H9 (cell line): ENCODE measurements at regions not wholly inside any gene's neighbourhood (a gene's known extent, or its start where the extent isn't known, plus 50 kb on each side); places are given as distances from the start of the nearest gene placed in this dataset.

Source experiments
- DNase-seq: peaks from one replicate; pipeline ENCODE4 v3.0.0-alpha.2; 2017
- H2AFZ ChIP-seq: one replicate; pipeline ENCODE4 v1.6.1; 2013; ENCODE audit warnings: mild to moderate bottlenecking, low read length, control low read depth, moderate library complexity
- H2AK5ac ChIP-seq: 2 replicates; pipeline ENCODE4 v1.6.1; 2013; ENCODE audit warnings: low read length, control low read depth, mixed read lengths; ENCODE audit not compliant: insufficient read length
- H2BK120ac ChIP-seq: one replicate; pipeline ENCODE4 v1.6.1; 2013; ENCODE audit warnings: low read depth, mild to moderate bottlenecking, low read length, control low read depth, inconsistent platforms; ENCODE audit not compliant: poor library complexity, severe bottlenecking
- H2BK12ac ChIP-seq: 2 replicates; pipeline ENCODE4 v1.6.1; 2013; ENCODE audit warnings: low read length, control low read depth, mixed read lengths, low read depth; ENCODE audit not compliant: insufficient read length
- H2BK15ac ChIP-seq: 2 replicates; pipeline ENCODE4 v1.6.1; 2013; ENCODE audit warnings: low read depth, low read length, control low read depth
- H2BK20ac ChIP-seq: one replicate; pipeline ENCODE4 v1.6.1; 2013; ENCODE audit warnings: low read depth, mild to moderate bottlenecking, low read length, control low read depth, inconsistent platforms; ENCODE audit not compliant: poor library complexity, severe bottlenecking
- H2BK5ac ChIP-seq: 2 replicates; pipeline ENCODE4 v1.6.1; 2013; ENCODE audit warnings: low read length, control low read depth, mixed read lengths; ENCODE audit not compliant: insufficient read length
- H3K14ac ChIP-seq: 2 replicates; pipeline ENCODE4 v1.6.1; 2013; ENCODE audit warnings: low read length, control low read depth; ENCODE audit not compliant: insufficient read depth
- H3K18ac ChIP-seq: 2 replicates; pipeline ENCODE4 v1.6.1; 2013; ENCODE audit warnings: low read depth, mild to moderate bottlenecking, mixed read lengths, low read length, control low read depth; ENCODE audit not compliant: insufficient read length
- H3K23ac ChIP-seq: 2 replicates; pipeline ENCODE4 v1.6.1; 2013; ENCODE audit warnings: low read length, control low read depth, mixed read lengths, low read depth; ENCODE audit not compliant: insufficient read length
- H3K23me2 ChIP-seq: 2 replicates; pipeline ENCODE4 v1.6.1; 2013; ENCODE audit warnings: low read depth, mild to moderate bottlenecking, mixed read lengths, low read length, control low read depth; ENCODE audit not compliant: insufficient read length, poor library complexity, severe bottlenecking
- H3K27ac ChIP-seq: 2 replicates; pipeline ENCODE4 v1.5.1; 2013; ENCODE audit warnings: low read length, control low read depth, mixed read lengths, low read depth; ENCODE audit not compliant: insufficient read length
- H3K27me3 ChIP-seq: 2 replicates; pipeline ENCODE4 v1.6.1; 2013; ENCODE audit warnings: low read length, control low read depth, inconsistent platforms; ENCODE audit not compliant: insufficient read depth
- H3K4ac ChIP-seq: 2 replicates; pipeline ENCODE4 v1.6.1; 2013; ENCODE audit warnings: low read depth, mild to moderate bottlenecking, control low read depth, inconsistent platforms, low read length, moderate library complexity
- H3K4me1 ChIP-seq: 2 replicates; pipeline ENCODE4 v1.6.1; 2013; ENCODE audit warnings: low read length, control low read depth, inconsistent platforms; ENCODE audit not compliant: insufficient read depth
- H3K4me2 ChIP-seq: 2 replicates; pipeline ENCODE4 v1.6.1; 2013; ENCODE audit warnings: low read length, control low read depth, mixed read lengths; ENCODE audit not compliant: insufficient read length, insufficient read depth
- H3K56ac ChIP-seq: 2 replicates; pipeline ENCODE4 v1.6.1; 2013; ENCODE audit warnings: low read depth, mild to moderate bottlenecking, mixed read lengths, low read length, control low read depth; ENCODE audit not compliant: insufficient read length
- H3K79me1 ChIP-seq: 2 replicates; pipeline ENCODE4 v1.6.1; 2013; ENCODE audit warnings: low read depth, mild to moderate bottlenecking, moderate library complexity, low read length, control low read depth, inconsistent platforms; ENCODE audit not compliant: insufficient read depth, poor library complexity, severe bottlenecking
- H3K79me2 ChIP-seq: 2 replicates; pipeline ENCODE4 v1.6.1; 2013; ENCODE audit warnings: low read length, control low read depth, inconsistent platforms; ENCODE audit not compliant: insufficient read depth
- H3K9ac ChIP-seq: 2 replicates; pipeline ENCODE4 v1.6.1; 2013; ENCODE audit warnings: low read length, control low read depth, mixed read lengths; ENCODE audit not compliant: insufficient read length; ENCODE audit errors: extremely low read depth
- H3K9me3 ChIP-seq: one replicate; pipeline ENCODE4 v1.6.1; 2013; ENCODE audit warnings: low read depth, low read length, inconsistent platforms; ENCODE audit not compliant: control insufficient read depth
- H3T11ph ChIP-seq: one replicate; pipeline ENCODE4 v1.6.1; 2013; ENCODE audit warnings: mild to moderate bottlenecking, low read length, control low read depth, inconsistent platforms
- H4K20me1 ChIP-seq: one replicate; pipeline ENCODE4 v1.6.1; 2013; ENCODE audit not compliant: control insufficient read depth, insufficient read length, insufficient read depth
- H4K5ac ChIP-seq: 2 replicates; pipeline ENCODE4 v1.6.1; 2013; ENCODE audit warnings: low read depth, mild to moderate bottlenecking, mixed read lengths, low read length, control low read depth; ENCODE audit not compliant: insufficient read length
- H4K8ac ChIP-seq: replicated peaks from 2 replicates; pipeline ENCODE4 v1.6.1; 2013; ENCODE audit warnings: low read length, control low read depth, mixed read lengths, low read depth; ENCODE audit not compliant: insufficient read length
- H4K91ac ChIP-seq: 2 replicates; pipeline ENCODE4 v1.6.1; 2013; ENCODE audit warnings: low read depth, mild to moderate bottlenecking, moderate library complexity, mixed read lengths, low read length, control low read depth; ENCODE audit not compliant: insufficient read length
- H3K27ac Mint-ChIP-seq, 3 experiments: 2 replicates in 2 of 3; 3 replicates in 1 of 3; pipeline ENCODE4 v1.8.0; 2020 to 2021; ENCODE audit warnings: mixed read lengths in 3 of 3, mild to moderate bottlenecking in 1 of 3, moderate library complexity in 1 of 3
- H3K27me3 Mint-ChIP-seq: 2 replicates; pipeline ENCODE4 v1.8.0; 2021; ENCODE audit warnings: low read depth, mild to moderate bottlenecking, moderate library complexity, mixed read lengths
- H3K36me3 Mint-ChIP-seq, 3 experiments: 2 replicates in 2 of 3; 3 replicates in 1 of 3; pipeline ENCODE4 v1.8.0; 2020 to 2021; ENCODE audit warnings: low read depth in 3 of 3, mixed read lengths in 3 of 3; ENCODE audit not compliant: insufficient read depth in 1 of 3
- H3K4me1 Mint-ChIP-seq, 2 experiments: 2 replicates each; pipeline ENCODE4 v1.8.0; 2020; ENCODE audit warnings: mixed read lengths in 2 of 2
- H3K4me3 Mint-ChIP-seq, 2 experiments: 2 replicates in 1 of 2; 3 replicates in 1 of 2; pipeline ENCODE4 v1.8.0; 2020 to 2021; ENCODE audit warnings: mild to moderate bottlenecking in 2 of 2, mixed read lengths in 2 of 2, moderate library complexity in 1 of 2
- H3K9me3 Mint-ChIP-seq, 2 experiments: 2 replicates in 1 of 2; 3 replicates in 1 of 2; pipeline ENCODE4 v1.8.0; 2020; ENCODE audit warnings: mild to moderate bottlenecking in 2 of 2, mixed read lengths in 2 of 2, moderate library complexity in 1 of 2
- WGBS: extraction: QIAGEN DNeasy Blood & Tissue Kit; methylation state at CpG from one replicate; pipeline ENCODE4 v1.1.7; 2013; ENCODE audit warnings: missing lambda C conversion rate, low lambda C conversion rate, mixed read lengths; ENCODE audit not compliant: insufficient read length; ENCODE audit errors: extremely low coverage; 5-methylcytosine and 5-hydroxymethylcytosine counted together
- TF ChIP-seq, protein P1 (sequence below): fragments of 200-600 bp; sonication (generic); conservative IDR thresholded peaks from 3 replicates; pipeline ENCODE4 v1.8.0; 2021; ENCODE audit warnings: antibody characterized with exemption, mild to moderate bottlenecking

- no peak overlapping the region for H3T11ph ChIP-seq
These were observed 115.1 kb upstream of the NCK2 start for GRCh38 chr2:105629634-105630033.

More at GRCh38 chr2:105629634-105630033, 115.1 kb upstream of the NCK2 start:
- H2AFZ ChIP-seq = no peak overlapping the region
- H3K23ac ChIP-seq = no peak overlapping the region
- TF ChIP-seq, protein P1, sequence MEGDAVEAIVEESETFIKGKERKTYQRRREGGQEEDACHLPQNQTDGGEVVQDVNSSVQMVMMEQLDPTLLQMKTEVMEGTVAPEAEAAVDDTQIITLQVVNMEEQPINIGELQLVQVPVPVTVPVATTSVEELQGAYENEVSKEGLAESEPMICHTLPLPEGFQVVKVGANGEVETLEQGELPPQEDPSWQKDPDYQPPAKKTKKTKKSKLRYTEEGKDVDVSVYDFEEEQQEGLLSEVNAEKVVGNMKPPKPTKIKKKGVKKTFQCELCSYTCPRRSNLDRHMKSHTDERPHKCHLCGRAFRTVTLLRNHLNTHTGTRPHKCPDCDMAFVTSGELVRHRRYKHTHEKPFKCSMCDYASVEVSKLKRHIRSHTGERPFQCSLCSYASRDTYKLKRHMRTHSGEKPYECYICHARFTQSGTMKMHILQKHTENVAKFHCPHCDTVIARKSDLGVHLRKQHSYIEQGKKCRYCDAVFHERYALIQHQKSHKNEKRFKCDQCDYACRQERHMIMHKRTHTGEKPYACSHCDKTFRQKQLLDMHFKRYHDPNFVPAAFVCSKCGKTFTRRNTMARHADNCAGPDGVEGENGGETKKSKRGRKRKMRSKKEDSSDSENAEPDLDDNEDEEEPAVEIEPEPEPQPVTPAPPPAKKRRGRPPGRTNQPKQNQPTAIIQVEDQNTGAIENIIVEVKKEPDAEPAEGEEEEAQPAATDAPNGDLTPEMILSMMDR = no peak
- H4K5ac ChIP-seq = no peak overlapping the region
- no peak for DNase-seq
- Mint-ChIP-seq H3K27me3 (peaks cover 5% of the 10 kb centered on the region; the same call in 1 of the 2 replicates), H3K9me3 (peaks cover under 1 to 3% of the 10 kb centered on the region in 2 experiments; a peak in 3 of 5 replicates), H3K4me3 (no peak overlapping the region), H3K36me3 (peaks cover 2 to 26% (median 4%) of the 10 kb centered on the region in 3 experiments; a peak in 6 of 7 replicates), H3K4me1 (peaks cover 57 to 65% of the 10 kb centered on the region in 2 experiments), H3K27ac (no peak overlapping the region)
- no peak overlapping the region for H2BK12ac ChIP-seq
- no peaks in the 10 kb centered on the region for H3K79me1 ChIP-seq
- H3K9ac ChIP-seq = no peak overlapping the region
- no peaks in the 10 kb centered on the region for H3K9me3 ChIP-seq
- no CpG with 5 or more reads among the region's 1 CpG for WGBS
- no peak overlapping the region for H3K14ac ChIP-seq
- H2BK20ac ChIP-seq = no peak overlapping the region
- no peaks in the 10 kb centered on the region for H3K79me2 ChIP-seq
- H3K4me2 ChIP-seq = no peak overlapping the region
- H4K91ac ChIP-seq = no peak overlapping the region
- no peaks in the 10 kb centered on the region for H4K20me1 ChIP-seq
- H3K4ac ChIP-seq = no peak overlapping the region
- no peaks in the 10 kb centered on the region for H3K27me3 ChIP-seq
- no peak overlapping the region for H3K56ac ChIP-seq
- no peak overlapping the region for H3K18ac ChIP-seq
- H4K8ac ChIP-seq = no peak overlapping the region
- H2BK120ac ChIP-seq = no peak overlapping the region
- no peak overlapping the region for H3K27ac ChIP-seq
- no peak overlapping the region for H2BK15ac ChIP-seq
- no peak overlapping the region for H2AK5ac ChIP-seq
- H3K4me1 ChIP-seq = peaks cover 6% of the 10 kb centered on the region; the same call in 1 of the 2 replicates
- no peaks in the 10 kb centered on the region for H3K23me2 ChIP-seq
- no peak overlapping the region for H2BK5ac ChIP-seq
